ENCODE measurements at regions not wholly inside any gene's neighbourhood (a gene's known extent, or its start where the extent isn't known, plus 50 kb on each side); places are given as distances from the start of the nearest gene placed in this dataset.

DNA sequence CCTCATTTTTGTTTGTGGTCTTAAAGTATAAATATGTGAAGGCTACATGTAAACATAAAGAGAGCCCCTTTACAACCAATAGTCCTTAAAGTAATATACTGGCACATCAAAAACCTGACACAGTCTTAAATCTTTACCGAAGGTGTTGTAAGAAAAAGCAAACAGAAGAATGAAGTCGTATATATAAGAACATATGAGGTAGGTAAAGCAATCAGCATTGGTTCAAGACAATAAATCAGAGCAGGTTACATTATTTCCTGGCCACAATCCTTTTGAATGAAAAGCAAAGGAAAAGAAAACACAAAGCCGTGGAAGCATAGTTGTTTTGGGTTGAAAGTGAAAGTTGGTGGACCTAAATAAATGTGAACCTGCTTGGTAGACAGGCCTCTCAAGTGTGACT is 183.7 kb upstream of the STXBP6 start:
- no peak for DNase-seq (ENCODE audit: low spot score)
- TF ChIP-seq, protein P1, sequence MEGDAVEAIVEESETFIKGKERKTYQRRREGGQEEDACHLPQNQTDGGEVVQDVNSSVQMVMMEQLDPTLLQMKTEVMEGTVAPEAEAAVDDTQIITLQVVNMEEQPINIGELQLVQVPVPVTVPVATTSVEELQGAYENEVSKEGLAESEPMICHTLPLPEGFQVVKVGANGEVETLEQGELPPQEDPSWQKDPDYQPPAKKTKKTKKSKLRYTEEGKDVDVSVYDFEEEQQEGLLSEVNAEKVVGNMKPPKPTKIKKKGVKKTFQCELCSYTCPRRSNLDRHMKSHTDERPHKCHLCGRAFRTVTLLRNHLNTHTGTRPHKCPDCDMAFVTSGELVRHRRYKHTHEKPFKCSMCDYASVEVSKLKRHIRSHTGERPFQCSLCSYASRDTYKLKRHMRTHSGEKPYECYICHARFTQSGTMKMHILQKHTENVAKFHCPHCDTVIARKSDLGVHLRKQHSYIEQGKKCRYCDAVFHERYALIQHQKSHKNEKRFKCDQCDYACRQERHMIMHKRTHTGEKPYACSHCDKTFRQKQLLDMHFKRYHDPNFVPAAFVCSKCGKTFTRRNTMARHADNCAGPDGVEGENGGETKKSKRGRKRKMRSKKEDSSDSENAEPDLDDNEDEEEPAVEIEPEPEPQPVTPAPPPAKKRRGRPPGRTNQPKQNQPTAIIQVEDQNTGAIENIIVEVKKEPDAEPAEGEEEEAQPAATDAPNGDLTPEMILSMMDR (IDR thresholded peaks at IDR 0.05; ENCODE audit: borderline replicate concordance, control extremely low read depth, extremely low read depth, insufficient read depth, missing control alignments): no peak
- in situ Hi-C loops (cut with MboI; ENCODE audit: low sequenced_read_pairs, unreplicated experiment): no loop called here

DNA sequence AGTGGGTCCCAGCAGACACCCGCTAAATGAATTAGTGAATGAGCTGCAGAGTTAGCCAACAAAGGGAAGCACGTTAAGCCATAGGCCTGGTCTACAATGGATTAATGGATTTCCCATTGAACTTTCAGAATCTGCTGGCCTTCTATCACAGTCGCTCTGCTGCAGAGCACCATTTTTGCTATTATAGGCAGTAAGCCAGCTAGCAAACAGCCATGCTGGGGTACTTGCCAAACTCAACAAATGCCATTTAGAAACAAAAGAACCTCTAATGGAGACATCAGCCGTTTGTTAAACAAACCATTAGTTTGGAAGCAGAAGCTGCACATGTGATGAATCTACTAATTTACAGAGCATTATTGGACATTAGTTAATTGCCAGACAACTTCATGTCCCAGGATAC is 181.1 kb upstream of the STXBP6 start:
- no peak for DNase-seq (ENCODE audit: low spot score)
- TF ChIP-seq, protein P1 (IDR thresholded peaks at IDR 0.05; ENCODE audit: borderline replicate concordance, control extremely low read depth, extremely low read depth, insufficient read depth, missing control alignments): no peak
- in situ Hi-C loops (cut with MboI; ENCODE audit: low sequenced_read_pairs, unreplicated experiment): no loop called here

- in situ Hi-C loops (cut with MboI; ENCODE audit: low sequenced_read_pairs, unreplicated experiment): no loop called here
- DNase-seq (ENCODE audit: low spot score): no peak
- TF ChIP-seq, protein P1 (IDR thresholded peaks at IDR 0.05; ENCODE audit: borderline replicate concordance, control extremely low read depth, extremely low read depth, insufficient read depth, missing control alignments): no peak
Measured at GRCh38 chr14:25226214-25226613, 176.3 kb upstream of the STXBP6 start.

GRCh38 chr14:25222256-25222655 is 172.3 kb upstream of the STXBP6 start:
- DNase-seq (ENCODE audit: low spot score): no peak
- in situ Hi-C loops (cut with MboI; ENCODE audit: low sequenced_read_pairs, unreplicated experiment): no loop called here
- TF ChIP-seq, protein P1 (IDR thresholded peaks at IDR 0.05; ENCODE audit: borderline replicate concordance, control extremely low read depth, extremely low read depth, insufficient read depth, missing control alignments): no peak

DNA sequence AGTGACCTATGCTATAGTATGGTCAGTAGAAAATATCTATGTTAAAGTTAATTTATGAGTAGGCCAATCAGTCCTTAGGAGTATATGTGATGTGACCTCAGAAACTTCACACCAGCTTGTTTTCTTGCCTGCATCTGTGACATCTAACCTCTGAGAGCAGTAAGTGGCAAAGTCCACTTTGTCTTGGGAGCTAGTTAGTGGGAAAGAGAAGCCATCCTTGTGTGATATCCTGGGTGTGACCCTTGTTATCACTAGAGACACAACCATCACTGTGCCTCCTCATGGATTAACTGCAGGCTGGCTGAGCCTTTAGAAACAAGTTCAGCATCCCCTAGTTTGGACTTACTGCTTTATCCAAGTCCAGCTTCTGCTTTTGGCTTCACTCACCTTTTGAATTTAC is 170.6 kb upstream of the STXBP6 start:
- in situ Hi-C loops (cut with MboI; ENCODE audit: low sequenced_read_pairs, unreplicated experiment): no loop called here
- DNase-seq (ENCODE audit: low spot score): no peak
- TF ChIP-seq, protein P1 (IDR thresholded peaks at IDR 0.05; ENCODE audit: borderline replicate concordance, control extremely low read depth, extremely low read depth, insufficient read depth, missing control alignments): no peak

DNA sequence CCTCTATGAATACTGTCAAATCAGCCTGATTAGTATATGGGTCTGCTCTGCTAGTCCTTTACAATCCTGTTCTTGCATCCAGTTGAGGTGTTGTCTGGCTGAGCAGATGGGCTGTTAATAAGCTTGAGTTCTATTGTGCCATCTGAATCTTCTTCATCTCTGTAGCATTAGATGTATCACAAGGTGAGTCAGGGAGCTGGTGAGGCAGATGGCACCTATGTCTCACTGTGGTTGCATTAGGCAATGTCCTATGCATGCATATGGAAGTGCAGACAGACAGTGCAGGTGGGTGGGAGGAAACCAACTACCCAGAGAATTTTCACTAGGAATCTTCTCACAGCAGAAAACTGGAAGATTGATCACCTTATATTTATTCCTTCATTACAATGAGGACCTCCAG is 165.7 kb upstream of the STXBP6 start:
- in situ Hi-C loops (cut with MboI; ENCODE audit: low sequenced_read_pairs, unreplicated experiment): no loop called here
- TF ChIP-seq, protein P1 (IDR thresholded peaks at IDR 0.05; ENCODE audit: borderline replicate concordance, control extremely low read depth, extremely low read depth, insufficient read depth, missing control alignments): no peak

DNA sequence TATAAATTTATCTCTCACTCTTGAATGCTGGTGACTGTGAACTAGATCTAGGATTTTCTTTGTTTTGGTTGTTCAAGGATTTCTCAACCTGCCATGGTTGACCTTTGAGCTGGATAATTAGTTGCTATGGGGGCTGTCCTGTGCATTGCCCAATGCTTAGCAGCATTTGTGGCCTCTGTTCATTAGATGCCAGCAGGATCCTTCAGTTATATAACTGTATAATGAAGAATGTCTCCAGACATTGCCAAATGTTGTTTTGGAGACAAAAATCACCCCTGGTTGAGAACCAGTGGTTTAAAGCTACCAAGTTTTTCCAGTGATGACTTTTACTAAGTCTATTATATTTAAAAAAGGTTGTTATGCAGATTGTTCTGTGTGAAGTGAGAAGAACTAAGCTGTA is 147.9 kb upstream of the STXBP6 start:
- in situ Hi-C loops (cut with MboI; ENCODE audit: low sequenced_read_pairs, unreplicated experiment): no loop called here
- TF ChIP-seq, protein P1 (IDR thresholded peaks at IDR 0.05; ENCODE audit: borderline replicate concordance, control extremely low read depth, extremely low read depth, insufficient read depth, missing control alignments): no peak
- DNase-seq (ENCODE audit: low spot score): no peak

More for the DNA sequence above, 165.7 kb upstream of the STXBP6 start:
- no peak for DNase-seq (ENCODE audit: low spot score)
